HCT116 (cell line): ENCODE measurements at regions not wholly inside any gene's neighbourhood (a gene's known extent, or its start where the extent isn't known, plus 50 kb on each side); places are given as distances from the start of the nearest gene placed in this dataset.

Experiments used
- ATAC-seq: fragments of 200-7000 bp; cut with Tn5 transposase; 2 replicates; pipeline ENCODE4 v1.9.1; 2020; ENCODE audit warnings: mild to moderate bottlenecking, moderate library complexity
- BruUV-seq: library from RNA; stranded (reverse); fragments of 400-500 nt; replicated peaks from 2 replicates; lab custom pipeline; 2021; lab: Mats Ljungman, UMichigan
- CTCF ChIA-PET: fragments of 300-600 bp; sonication (Branson Sonifier 250); formaldehyde crosslinking; loops from one replicate; lab custom pipeline; 2021; ENCODE audit warnings: antibody characterized with exemption; lab: Charles Lee
- POLR2A ChIA-PET: fragments of 300-600, 350-600 bp; sonication (Branson Sonifier 250); formaldehyde crosslinking; loops from one replicate; lab custom pipeline; 2021; ENCODE audit warnings: antibody characterized with exemption; lab: Charles Lee
- RAD21 ChIA-PET, 2 experiments: fragments of 300-600 bp; sonication (Branson Sonifier 250); formaldehyde crosslinking; loops; one replicate each; lab custom pipeline; 2023; ENCODE audit warnings: low total read pairs in 2 of 2; ENCODE audit not compliant: uncharacterized antibody in 2 of 2, unreplicated experiment in 2 of 2, low non-redundant PET in 1 of 2; lab: Charles Lee
- DNase-seq: peaks from one replicate; pipeline ENCODE4 v3.0.0-alpha.2; 2010; ENCODE audit warnings: low read depth, low spot score
- H2AFZ ChIP-seq: fragments of 200-600 bp; shearing (Covaris generic), sonication (generic); 2 replicates; pipeline ENCODE4 v1.6.1; 2017; ENCODE audit warnings: low read depth, mixed run types, mixed read lengths, antibody characterized with exemption, low read length; ENCODE audit not compliant: poor library complexity, severe bottlenecking
- H3K27ac ChIP-seq: 2 replicates; pipeline ENCODE4 v1.5.1; 2012; ENCODE audit warnings: low read depth, low read length
- H3K27me3 ChIP-seq: fragments of 200-600 bp; sonication (generic); 2 replicates; pipeline ENCODE4 v1.6.1; 2016; ENCODE audit warnings: mixed run types, low read length, mixed read lengths; ENCODE audit not compliant: insufficient read depth
- H3K36me3 ChIP-seq, 2 experiments: fragments of 200-500 bp in 1 of 2; fragments of 200-600 bp in 1 of 2; sonication (Bioruptor generic) in 1 of 2; sonication (generic) in 1 of 2; 2 replicates each; pipeline versions ENCODE4 v1.5.1 to v1.6.1; 2014 to 2016; ENCODE audit warnings: low read length in 2 of 2, inconsistent platforms in 1 of 2, mixed read lengths in 1 of 2, mixed run types in 1 of 2; ENCODE audit not compliant: insufficient read depth in 2 of 2, control insufficient read depth in 1 of 2
- H3K4me1 ChIP-seq, 2 experiments: fragments of 200-600 bp in 1 of 2; sonication (generic) in 1 of 2; 2 replicates each; pipeline versions ENCODE4 v1.5.1 to v1.6.1; 2012 to 2017; ENCODE audit warnings: low read length in 2 of 2, inconsistent platforms in 1 of 2, mild to moderate bottlenecking in 1 of 2, mixed read lengths in 1 of 2, mixed run types in 1 of 2, moderate library complexity in 1 of 2; ENCODE audit not compliant: insufficient read depth in 2 of 2, control insufficient read depth in 1 of 2
- H3K4me2 ChIP-seq: fragments of 200-600 bp; sonication (generic); 2 replicates; pipeline ENCODE4 v1.6.1; 2017; ENCODE audit warnings: mixed run types, low read length, mixed read lengths
- H3K4me3 ChIP-seq, 2 experiments: fragments of 200-600 bp in 1 of 2; sonication (generic) in 1 of 2; replicated peaks in 1 of 2; 2 replicates each; pipeline ENCODE4 v1.5.1; 2011 to 2016; ENCODE audit warnings: low read length in 2 of 2, control low read depth in 1 of 2, low read depth in 1 of 2, mild to moderate bottlenecking in 1 of 2, mixed read lengths in 1 of 2, mixed run types in 1 of 2
- H3K79me2 ChIP-seq: fragments of 200-600 bp; sonication (generic); 2 replicates; pipeline ENCODE4 v1.6.1; 2017; ENCODE audit warnings: mild to moderate bottlenecking, mixed run types, low read length, moderate library complexity, mixed read lengths; ENCODE audit not compliant: insufficient read depth
- H3K9ac ChIP-seq: fragments of 200-600 bp; sonication (generic); 2 replicates; pipeline ENCODE4 v1.6.1; 2016; ENCODE audit warnings: low read length, mixed read lengths
- H3K9me2 ChIP-seq: fragments of 200-600 bp; sonication (generic), shearing (Covaris generic); 2 replicates; pipeline ENCODE4 v1.6.1; 2017; ENCODE audit warnings: mixed run types, mild to moderate bottlenecking, moderate library complexity; ENCODE audit not compliant: insufficient read depth
- H3K9me3 ChIP-seq, 2 experiments: fragments of 200-500 bp in 1 of 2; fragments of 200-600 bp in 1 of 2; sonication (Bioruptor generic) in 1 of 2; sonication (generic) in 1 of 2; 2 replicates each; pipeline ENCODE4 v1.6.1; 2014 to 2017; ENCODE audit warnings: low read length in 2 of 2, mixed read lengths in 2 of 2, inconsistent platforms in 1 of 2, low read depth in 1 of 2, mild to moderate bottlenecking in 1 of 2, mixed run types in 1 of 2, moderate library complexity in 1 of 2; ENCODE audit not compliant: control insufficient read depth in 1 of 2, insufficient read depth in 1 of 2
- H4K20me1 ChIP-seq: fragments of 200-600 bp; sonication (generic), shearing (Covaris generic); 2 replicates; pipeline ENCODE4 v1.6.1; 2017; ENCODE audit warnings: mixed run types, mild to moderate bottlenecking, moderate library complexity; ENCODE audit not compliant: insufficient read depth
- ATF3 ChIP-seq: IDR thresholded peaks from 2 replicates; pipeline ENCODE4 v1.6.1; 2012
- CBX3 ChIP-seq: IDR thresholded peaks from 2 replicates; pipeline ENCODE4 v1.6.1; 2012; ENCODE audit warnings: low read depth
- CEBPB ChIP-seq: IDR thresholded peaks from 2 replicates; pipeline ENCODE4 v1.6.1; 2012; ENCODE audit warnings: low read depth
- ELF1 ChIP-seq: IDR thresholded peaks from 2 replicates; pipeline ENCODE4 v1.6.1; 2012; ENCODE audit warnings: low read depth, borderline replicate concordance
- EZH2 ChIP-seq: fragments of 200-600 bp; sonication (generic); IDR thresholded peaks from 2 replicates; pipeline ENCODE4 v1.6.1; 2017; ENCODE audit warnings: antibody characterized with exemption, mixed run types
- FOSL1 ChIP-seq: IDR thresholded peaks from 2 replicates; pipeline ENCODE4 v1.6.1; 2012; ENCODE audit warnings: low read depth
- JUND ChIP-seq: IDR thresholded peaks from 2 replicates; pipeline ENCODE4 v1.6.1; 2012
- MAX ChIP-seq: IDR thresholded peaks from 2 replicates; pipeline ENCODE4 v1.6.1; 2012
- POLR2AphosphoS5 ChIP-seq: IDR thresholded peaks from 2 replicates; pipeline ENCODE4 v1.6.1; 2011; ENCODE audit warnings: mild to moderate bottlenecking, low read depth, low read length, moderate library complexity
- RAD21 ChIP-seq: IDR thresholded peaks from 2 replicates; pipeline ENCODE4 v1.6.1; 2012; ENCODE audit warnings: low read depth, mild to moderate bottlenecking
- REST ChIP-seq: IDR thresholded peaks from 2 replicates; pipeline ENCODE4 v1.6.1; 2012; ENCODE audit warnings: low read depth
- SIN3A ChIP-seq: IDR thresholded peaks from 2 replicates; pipeline ENCODE4 v1.6.1; 2012; ENCODE audit warnings: low read depth
- SP1 ChIP-seq: IDR thresholded peaks from 2 replicates; pipeline ENCODE4 v1.6.1; 2012; ENCODE audit warnings: low read depth
- SRF ChIP-seq: IDR thresholded peaks from 2 replicates; pipeline ENCODE4 v1.6.1; 2012; ENCODE audit warnings: low read depth
- TCF7L2 ChIP-seq: IDR thresholded peaks from 2 replicates; pipeline ENCODE4 v1.7.0; 2011; ENCODE audit warnings: borderline replicate concordance, inconsistent platforms; ENCODE audit not compliant: insufficient read depth, insufficient read length; ENCODE audit errors: extremely low read depth
- YY1 ChIP-seq: IDR thresholded peaks from 2 replicates; pipeline ENCODE4 v1.6.1; 2011; ENCODE audit warnings: low read length, low read depth, moderate library complexity, mild to moderate bottlenecking; ENCODE audit not compliant: insufficient replicate concordance; ENCODE audit errors: extremely low read depth
- ZBTB33 ChIP-seq: IDR thresholded peaks from 2 replicates; pipeline ENCODE4 v1.6.1; 2011; ENCODE audit warnings: mild to moderate bottlenecking, low read length, moderate library complexity; ENCODE audit not compliant: insufficient replicate concordance; ENCODE audit errors: extremely low read depth
- ZFX ChIP-seq: fragments of 450-650 bp; IDR thresholded peaks from 2 replicates; pipeline ENCODE4 v1.6.1; 2017
- ZNF274 ChIP-seq: fragments of 200-500 bp; sonication (Bioruptor generic); IDR thresholded peaks from 2 replicates; pipeline ENCODE4 v1.6.1; 2014; ENCODE audit warnings: mild to moderate bottlenecking, low read depth, low read length, inconsistent platforms
- intact Hi-C: fragments of 100-400 bp; cut with micrococcal nuclease; formaldehyde crosslinking; loops from 2 replicates; pipeline ENCODE4 v1.10.0; 2022

- intact Hi-C loops = no loop called here
- H4K20me1 ChIP-seq = no peaks in the 10 kb centered on the region
- TF ChIP-seq TCF7L2 = no peak
- TF ChIP-seq RAD21 = no peak
- TF ChIP-seq SP1 = no peak
- no peak for TF ChIP-seq CEBPB
- no peak for TF ChIP-seq ZNF274
- TF ChIP-seq ZBTB33 = no peak
- TF ChIP-seq REST = no peak
- no peak for TF ChIP-seq YY1
- TF ChIP-seq CBX3 = no peak
- TF ChIP-seq FOSL1 = no peak
- no peak for TF ChIP-seq SRF
- TF ChIP-seq SIN3A = no peak
- TF ChIP-seq ZFX = no peak
- no peak for TF ChIP-seq POLR2AphosphoS5
- no peak for TF ChIP-seq MAX
- TF ChIP-seq ELF1 = no peak
- no peak for TF ChIP-seq ATF3
- no peak for TF ChIP-seq JUND
- TF ChIP-seq EZH2 = no peak
- no TSS peak for BruUV-seq
- ChIA-PET CTCF (no interaction called here), POLR2A (no interaction called here), RAD21 (no interaction called here)
- H3K79me2 ChIP-seq = no peaks in the 10 kb centered on the region
- H3K4me2 ChIP-seq = no peak overlapping the region
- H3K27me3 ChIP-seq = no peaks in the 10 kb centered on the region
- no peaks in the 10 kb centered on the region for H3K9me2 ChIP-seq
- H2AFZ ChIP-seq = no peak overlapping the region
- peaks cover 0 to 7% of the 10 kb centered on the region in 2 experiments; a peak in 2 of 4 replicates for H3K4me1 ChIP-seq
- H3K4me3 ChIP-seq = no peak overlapping the region
- no peak overlapping the region for H3K9ac ChIP-seq
- no peak overlapping the region for H3K27ac ChIP-seq
- DNase-seq = no peak
- H3K36me3 ChIP-seq = no peaks in the 10 kb centered on the region
- H3K9me3 ChIP-seq = no peaks in the 10 kb centered on the region; a peak in 1 of 4 replicates
- ATAC-seq = no peak
These were observed 139.4 kb upstream of the CDYL start for GRCh38 chr6:4636881-4637224.
